Keratinocyte (primary cell): ENCODE measurements at regions not wholly inside any gene's neighbourhood (a gene's known extent, or its start where the extent isn't known, plus 50 kb on each side); places are given as distances from the start of the nearest gene placed in this dataset.

Source experiments
- DNase-seq: peaks from one replicate; pipeline ENCODE4 v3.0.0-alpha.2; 2011; ENCODE audit warnings: low read depth, missing footprints, low spot score
- FAIRE-seq: peaks from 2 replicates; lab custom pipeline; 2011; peaks lifted over from hg19 to GRCh38; lab: Jason Lieb, UNC
- H2AFZ ChIP-seq: 2 replicates; pipeline ENCODE4 v1.6.0; 2012; ENCODE audit warnings: low read length, control low read depth, inconsistent platforms; ENCODE audit not compliant: control insufficient read depth
- H3K27ac ChIP-seq: 2 replicates; pipeline ENCODE4 v1.5.1; 2011; ENCODE audit warnings: low read length; ENCODE audit not compliant: control insufficient read depth, insufficient read depth
- H3K27me3 ChIP-seq: 3 replicates; pipeline ENCODE4 v1.6.0; 2011; ENCODE audit warnings: low read length; ENCODE audit not compliant: control insufficient read depth, insufficient read depth; ENCODE audit errors: extremely low read depth
- H3K36me3 ChIP-seq, 2 experiments: 2 replicates in 1 of 2; 3 replicates in 1 of 2; pipeline ENCODE4 v1.5.1; 2011; ENCODE audit warnings: low read length in 2 of 2, mild to moderate bottlenecking in 1 of 2; ENCODE audit not compliant: control insufficient read depth in 2 of 2, insufficient read depth in 2 of 2; ENCODE audit errors: extremely low read depth in 1 of 2
- H3K4me1 ChIP-seq: 3 replicates; pipeline ENCODE4 v1.5.1; 2011; ENCODE audit warnings: low read length; ENCODE audit not compliant: control insufficient read depth, insufficient read depth; ENCODE audit errors: extremely low read depth
- H3K4me2 ChIP-seq: 3 replicates; pipeline ENCODE4 v1.6.0; 2011; ENCODE audit warnings: low read depth, low read length; ENCODE audit not compliant: control insufficient read depth, insufficient read depth; ENCODE audit errors: extremely low read depth
- H3K4me3 ChIP-seq, 3 experiments: fragments of 200-600 bp in 1 of 3; sonication (generic) in 1 of 3; 2 replicates in 2 of 3; 3 replicates in 1 of 3; pipeline ENCODE4 v1.5.1; 2011 to 2016; ENCODE audit warnings: low read length in 3 of 3, mild to moderate bottlenecking in 3 of 3, control low read depth in 2 of 3, inconsistent platforms in 1 of 3, low read depth in 1 of 3, mixed read lengths in 1 of 3, mixed run types in 1 of 3, moderate library complexity in 1 of 3; ENCODE audit not compliant: control insufficient read depth in 2 of 3, insufficient read depth in 2 of 3; ENCODE audit errors: extremely low read depth in 1 of 3
- H3K79me2 ChIP-seq: 2 replicates; pipeline ENCODE4 v1.6.0; 2012; ENCODE audit warnings: low read length; ENCODE audit not compliant: control insufficient read depth, insufficient read depth
- H3K9ac ChIP-seq: 3 replicates; pipeline ENCODE4 v1.6.0; 2011; ENCODE audit warnings: low read length; ENCODE audit not compliant: control insufficient read depth, insufficient read depth; ENCODE audit errors: extremely low read depth
- H3K9me1 ChIP-seq: 3 replicates; pipeline ENCODE4 v1.6.0; 2011; ENCODE audit warnings: low read length; ENCODE audit not compliant: control insufficient read depth, insufficient read depth; ENCODE audit errors: extremely low read depth
- H3K9me3 ChIP-seq: 2 replicates; pipeline ENCODE4 v1.5.1; 2012; ENCODE audit warnings: low read depth, low read length; ENCODE audit not compliant: control insufficient read depth
- H4K20me1 ChIP-seq: 3 replicates; pipeline ENCODE4 v1.6.0; 2011; ENCODE audit warnings: low read length; ENCODE audit not compliant: control insufficient read depth, insufficient read depth; ENCODE audit errors: extremely low read depth
- CTCF ChIP-seq, 3 experiments: IDR thresholded peaks in 1 of 3; conservative IDR thresholded peaks in 1 of 3; optimal IDR thresholded peaks in 1 of 3; 2 replicates in 2 of 3; 3 replicates in 1 of 3; pipeline versions ENCODE3 to v1.5.1; 2011; ENCODE audit warnings: low read length in 3 of 3, mild to moderate bottlenecking in 3 of 3, moderate library complexity in 2 of 3, control low read depth in 1 of 3, inconsistent platforms in 1 of 3; ENCODE audit not compliant: insufficient read depth in 2 of 3; ENCODE audit errors: extremely low read depth in 1 of 3
- EZH2 ChIP-seq: IDR thresholded peaks from one replicate; pipeline ENCODE4 v1.6.1; 2012; ENCODE audit warnings: inconsistent platforms, mild to moderate bottlenecking, low read length, moderate library complexity
- dilution Hi-C: fragments of 300-500 bp; cut with MboI; formaldehyde crosslinking; loops from one replicate; pipeline ENCODE4 v1.7.0; 2020; ENCODE audit warnings: low sequenced_read_pairs; ENCODE audit not compliant: extremely low pct_ligation_motif_present

DNA sequence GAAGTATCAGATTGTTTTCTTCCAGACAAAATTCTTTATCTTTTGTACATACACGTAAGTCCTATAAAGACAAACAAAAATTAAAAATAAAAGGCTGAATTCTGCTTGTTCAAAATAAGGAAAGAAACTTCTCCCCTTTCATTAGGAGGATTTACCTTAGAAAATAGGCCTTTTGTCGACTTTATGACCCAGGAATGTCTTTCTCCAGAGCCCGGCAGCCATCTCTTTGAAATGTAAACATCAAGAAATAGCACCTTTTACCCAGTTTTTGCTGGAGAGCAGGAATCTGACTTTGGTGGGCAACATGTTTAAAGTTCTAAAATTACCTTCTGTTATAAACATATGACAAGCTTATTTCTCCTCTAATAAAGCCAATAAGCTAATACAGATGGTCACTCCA lies 373.0 kb upstream of the FTMT start:
- dilution Hi-C loops, result no loop called here
- Histone ChIP-seq H3K9me3 (no peaks in the 10 kb centered on the region), H3K27ac (no peak overlapping the region), H4K20me1 (no peaks in the 10 kb centered on the region), H3K4me1 (no peaks in the 10 kb centered on the region), H3K4me2 (no peak overlapping the region), H3K27me3 (no peaks in the 10 kb centered on the region), H3K4me3 (no peak overlapping the region), H3K9me1 (no peaks in the 10 kb centered on the region), H3K79me2 (no peaks in the 10 kb centered on the region), H3K9ac (no peak overlapping the region), H3K36me3 (no peaks in the 10 kb centered on the region), H2AFZ (no peak overlapping the region)
- FAIRE-seq (no peak), DNase-seq (no peak)
- no peak for TF ChIP-seq CTCF (optimal IDR thresholded peaks at IDR 0.05 in 1 of 3, IDR thresholded peaks at IDR 0.05 in 1 of 3, conservative IDR thresholded peaks at IDR 0.05 in 1 of 3; ENCODE audit: extremely low read depth in 1 of 3, insufficient read depth in 2 of 3, low read length in 3 of 3)
- no peak for TF ChIP-seq EZH2

- no peak for TF ChIP-seq CTCF (optimal IDR thresholded peaks at IDR 0.05 in 1 of 3, IDR thresholded peaks at IDR 0.05 in 1 of 3, conservative IDR thresholded peaks at IDR 0.05 in 1 of 3; ENCODE audit: extremely low read depth in 1 of 3, insufficient read depth in 2 of 3, low read length in 3 of 3)
- no peak for TF ChIP-seq EZH2
- Histone ChIP-seq H4K20me1 (no peaks in the 10 kb centered on the region), H3K9ac (no peak overlapping the region), H3K4me2 (no peak overlapping the region), H3K27ac (no peak overlapping the region), H3K27me3 (no peaks in the 10 kb centered on the region), H3K9me1 (no peaks in the 10 kb centered on the region), H3K9me3 (no peaks in the 10 kb centered on the region), H2AFZ (no peak overlapping the region), H3K79me2 (no peaks in the 10 kb centered on the region), H3K4me3 (no peak overlapping the region), H3K4me1 (no peaks in the 10 kb centered on the region), H3K36me3 (no peaks in the 10 kb centered on the region)
- FAIRE-seq (no peak), DNase-seq (no peak)
- dilution Hi-C loops, result no loop called here
Observed at GRCh38 chr5:121479337-121479736, 372.3 kb upstream of the FTMT start.
